Neural cell (in vitro differentiated cells): ENCODE measurements at regions not wholly inside any gene's neighbourhood (a gene's known extent, or its start where the extent isn't known, plus 50 kb on each side); places are given as distances from the start of the nearest gene placed in this dataset.

Experiments
- H2AFZ ChIP-seq: fragments of 200-600, 300-800 bp; sonication (generic), shearing (Covaris generic); 2 replicates; pipeline ENCODE4 v1.6.0; 2014; ENCODE audit warnings: low read depth, mild to moderate bottlenecking, antibody characterized with exemption, low read length, moderate library complexity
- H3F3A ChIP-seq: fragments of 200-600 bp; shearing (Covaris generic); 2 replicates; pipeline ENCODE4 v1.6.1; 2016; ENCODE audit warnings: mild to moderate bottlenecking, moderate library complexity, mixed read lengths, antibody characterized with exemption, low read length; ENCODE audit not compliant: insufficient read depth, poor library complexity, severe bottlenecking
- H3K27ac ChIP-seq: fragments of 200-600, 300-800 bp; sonication (generic), shearing (Covaris generic); 2 replicates; pipeline ENCODE4 v1.5.1; 2014; ENCODE audit warnings: mild to moderate bottlenecking, low read length, moderate library complexity
- H3K27me3 ChIP-seq: fragments of 300-800, 200-600 bp; sonication (generic), shearing (Covaris generic); 2 replicates; pipeline ENCODE4 v1.6.0; 2014; ENCODE audit warnings: mild to moderate bottlenecking, low read depth, low read length, moderate library complexity; ENCODE audit not compliant: insufficient read depth
- H3K36me3 ChIP-seq: fragments of 300-800, 200-600 bp; sonication (generic), shearing (Covaris generic); 2 replicates; pipeline ENCODE4 v1.5.1; 2014; ENCODE audit warnings: mild to moderate bottlenecking, antibody characterized with exemption, low read length, moderate library complexity; ENCODE audit not compliant: insufficient read depth
- H3K4me2 ChIP-seq: fragments of 300-800, 200-600 bp; sonication (generic), shearing (Covaris generic); 2 replicates; pipeline ENCODE4 v1.6.0; 2014; ENCODE audit warnings: mild to moderate bottlenecking, low read length
- H3K4me3 ChIP-seq: fragments of 300-800, 200-600 bp; sonication (generic), shearing (Covaris generic); 2 replicates; pipeline ENCODE4 v1.5.1; 2014; ENCODE audit warnings: mild to moderate bottlenecking, low read length, moderate library complexity
- H3K79me2 ChIP-seq: fragments of 200-600 bp; shearing (Covaris generic); replicated peaks from 2 replicates; pipeline ENCODE4 v1.6.0; 2014; ENCODE audit warnings: mild to moderate bottlenecking, low read length, moderate library complexity; ENCODE audit not compliant: insufficient read depth
- H3K9ac ChIP-seq: fragments of 300-800, 200-600 bp; sonication (generic), shearing (Covaris generic); 2 replicates; pipeline ENCODE4 v1.6.1; 2016; ENCODE audit warnings: mild to moderate bottlenecking, low read length, mixed read lengths
- H3K9me2 ChIP-seq: fragments of 200-600 bp; shearing (Covaris generic); 2 replicates; pipeline ENCODE4 v1.6.1; 2016; ENCODE audit warnings: mild to moderate bottlenecking, low read length, mixed read lengths; ENCODE audit not compliant: insufficient read depth
- H3K9me3 ChIP-seq: fragments of 200-600, 300-800 bp; sonication (generic), shearing (Covaris generic); 2 replicates; pipeline ENCODE4 v1.6.1; 2016; ENCODE audit warnings: mild to moderate bottlenecking, mixed run types, low read length, moderate library complexity, mixed read lengths
- H4K20me1 ChIP-seq: fragments of 200-600 bp; shearing (Covaris generic); 2 replicates; pipeline ENCODE4 v1.6.1; 2016; ENCODE audit warnings: mild to moderate bottlenecking, mixed run types; ENCODE audit not compliant: insufficient read depth
- CTCF ChIP-seq: fragments of 450-650 bp; IDR thresholded peaks from 2 replicates; pipeline ENCODE4 v1.5.1; 2014; ENCODE audit warnings: antibody characterized with exemption, mild to moderate bottlenecking, moderate library complexity; ENCODE audit not compliant: poor library complexity, severe bottlenecking
- EP300 ChIP-seq: fragments of 450-650 bp; conservative IDR thresholded peaks from 2 replicates; pipeline ENCODE4 v1.6.1; 2014; ENCODE audit warnings: antibody characterized with exemption, mild to moderate bottlenecking, moderate library complexity; ENCODE audit not compliant: poor library complexity, severe bottlenecking
- EZH2 ChIP-seq: fragments of 200-600, 300-800 bp; shearing (Covaris generic), sonication (generic); IDR thresholded peaks from 2 replicates; pipeline ENCODE4 v1.6.1; 2014; ENCODE audit warnings: antibody characterized with exemption, low read length, borderline replicate concordance, mild to moderate bottlenecking; ENCODE audit not compliant: insufficient read depth, poor library complexity, severe bottlenecking
- MXI1 ChIP-seq: fragments of 450-650 bp; conservative IDR thresholded peaks from 2 replicates; pipeline ENCODE4 v1.6.1; 2014; ENCODE audit warnings: antibody characterized with exemption, mild to moderate bottlenecking; ENCODE audit not compliant: poor library complexity, severe bottlenecking
- POLR2AphosphoS5 ChIP-seq: IDR thresholded peaks from 2 replicates; pipeline ENCODE4 v1.6.1; 2012
- RAD21 ChIP-seq: fragments of 450-650 bp; conservative IDR thresholded peaks from 2 replicates; pipeline ENCODE4 v1.6.1; 2014; ENCODE audit warnings: antibody characterized with exemption, mild to moderate bottlenecking, moderate library complexity
- REST ChIP-seq: IDR thresholded peaks from 2 replicates; pipeline ENCODE4 v1.6.1; 2012; ENCODE audit warnings: borderline replicate concordance
- SMC3 ChIP-seq: fragments of 450-650 bp; conservative IDR thresholded peaks from 2 replicates; pipeline ENCODE4 v1.6.1; 2014; ENCODE audit warnings: antibody characterized with exemption, mild to moderate bottlenecking, moderate library complexity; ENCODE audit not compliant: poor library complexity
- TAF1 ChIP-seq: IDR thresholded peaks from 2 replicates; pipeline ENCODE4 v1.6.1; 2012; ENCODE audit warnings: low read depth

GRCh38 chr1:204818998-204819397, 51.7 kb upstream of the NFASC start:
- TF ChIP-seq SMC3, result no peak
- TF ChIP-seq POLR2AphosphoS5, result no peak
- TF ChIP-seq EP300, result no peak
- no peak for TF ChIP-seq EZH2
- no peak for TF ChIP-seq CTCF
- no peak for TF ChIP-seq TAF1
- TF ChIP-seq REST, result no peak
- TF ChIP-seq MXI1, result no peak
- TF ChIP-seq RAD21, result no peak
- Histone ChIP-seq H3K36me3 (no peaks in the 10 kb centered on the region), H3K4me2 (no peak overlapping the region), H3K4me3 (peak overlapping the region; percentile 22), H3K27ac (peak overlapping the region; percentile 42), H3K9me3 (no peaks in the 10 kb centered on the region), H2AFZ (no peak overlapping the region), H3K79me2 (no peaks in the 10 kb centered on the region), H4K20me1 (no peaks in the 10 kb centered on the region), H3F3A (no peaks in the 10 kb centered on the region), H3K27me3 (no peaks in the 10 kb centered on the region), H3K9me2 (no peaks in the 10 kb centered on the region), H3K9ac (no peak overlapping the region)

GRCh38 chr1:204819495-204819894, 51.2 kb upstream of the NFASC start:
- Histone ChIP-seq H3K4me2 (peak overlapping the region; percentile 45), H3K27me3 (no peaks in the 10 kb centered on the region), H2AFZ (no peak overlapping the region), H3K9me2 (no peaks in the 10 kb centered on the region), H3K9me3 (no peaks in the 10 kb centered on the region), H4K20me1 (no peaks in the 10 kb centered on the region), H3K4me3 (peak overlapping the region; percentile 22), H3K36me3 (no peaks in the 10 kb centered on the region), H3K79me2 (no peaks in the 10 kb centered on the region), H3F3A (no peaks in the 10 kb centered on the region), H3K9ac (no peak overlapping the region), H3K27ac (peak overlapping the region; percentile 42)
- peak; percentile 27 for TF ChIP-seq SMC3
- no peak for TF ChIP-seq TAF1
- no peak for TF ChIP-seq EP300
- no peak for TF ChIP-seq MXI1
- TF ChIP-seq POLR2AphosphoS5, result peak; percentile 41
- TF ChIP-seq EZH2, result no peak
- TF ChIP-seq REST, result no peak
- peak; percentile 38 for TF ChIP-seq CTCF
- peak; percentile 42 for TF ChIP-seq RAD21
